ENCODE measurements at regions not wholly inside any gene's neighbourhood (a gene's known extent, or its start where the extent isn't known, plus 50 kb on each side); places are given as distances from the start of the nearest gene placed in this dataset.

DNA sequence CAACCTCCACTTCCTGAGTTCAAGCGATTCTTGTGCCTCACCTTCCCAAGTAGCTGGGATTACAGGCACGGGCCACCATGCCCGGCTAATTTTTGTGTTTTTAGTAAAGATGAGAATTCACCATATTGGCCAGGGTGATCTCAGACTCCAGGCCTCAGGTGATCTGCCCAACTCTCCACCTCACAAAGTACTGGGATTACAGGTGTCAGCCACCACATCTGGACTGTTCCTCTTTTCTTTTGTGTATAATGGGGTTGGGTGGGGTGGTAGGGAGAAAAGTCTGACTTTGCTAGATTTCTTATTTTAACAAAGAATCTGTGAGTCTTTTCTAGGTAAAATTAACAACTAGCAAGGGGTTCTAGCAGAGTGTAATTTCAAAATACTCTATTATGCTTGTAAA is 92.7 kb upstream of the AMN1 start:
- Mint-ChIP-seq H3K36me3 (ENCODE audit: low read depth, unreplicated experiment) (no peaks in the 10 kb centered on the region), H3K27ac (ENCODE audit: unreplicated experiment) (no peak overlapping the region), H3K27me3 (ENCODE audit: low read depth, unreplicated experiment) (no peaks in the 10 kb centered on the region), H3K4me1 (ENCODE audit: low read depth, unreplicated experiment) (no peaks in the 10 kb centered on the region), H3K9me3 (ENCODE audit: unreplicated experiment) (peaks cover 4% of the 10 kb centered on the region), H3K4me3 (ENCODE audit: unreplicated experiment) (no peak overlapping the region)
- H3K4me1 ChIP-seq (ENCODE audit: insufficient read depth, low read length): no peaks in the 10 kb centered on the region
- no peak for DNase-seq (ENCODE audit: low read depth)
- H3K36me3 ChIP-seq (ENCODE audit: insufficient read depth, low read length): no peaks in the 10 kb centered on the region
- H2AFZ ChIP-seq (ENCODE audit: low read depth, low read length): no peak overlapping the region
- TF ChIP-seq CTCF (IDR thresholded peaks at IDR 0.05; ENCODE audit: insufficient read depth, low read depth, low read length): no peak
- TF ChIP-seq EZH2 (IDR thresholded peaks at IDR 0.05; ENCODE audit: insufficient read depth, low read length): no peak
- no peak for FAIRE-seq
- no peaks in the 10 kb centered on the region for H3K27me3 ChIP-seq (ENCODE audit: insufficient read depth, low read length)
- no peak overlapping the region for H3K27ac ChIP-seq (ENCODE audit: low read depth, low read length)
- no peak overlapping the region for H3K4me2 ChIP-seq (ENCODE audit: low read length)
- H3K9ac ChIP-seq (ENCODE audit: low read length): no peak overlapping the region
- no peaks in the 10 kb centered on the region for H3K79me2 ChIP-seq (ENCODE audit: insufficient read depth, low read length)
- no peaks in the 10 kb centered on the region for H4K20me1 ChIP-seq (ENCODE audit: insufficient read depth, low read length)
- H3K4me3 ChIP-seq (ENCODE audit: insufficient read depth, low read depth, low read length): no peak overlapping the region
- no peaks in the 10 kb centered on the region for H3K9me3 ChIP-seq (ENCODE audit: insufficient read depth, low read depth, low read length)

DNA sequence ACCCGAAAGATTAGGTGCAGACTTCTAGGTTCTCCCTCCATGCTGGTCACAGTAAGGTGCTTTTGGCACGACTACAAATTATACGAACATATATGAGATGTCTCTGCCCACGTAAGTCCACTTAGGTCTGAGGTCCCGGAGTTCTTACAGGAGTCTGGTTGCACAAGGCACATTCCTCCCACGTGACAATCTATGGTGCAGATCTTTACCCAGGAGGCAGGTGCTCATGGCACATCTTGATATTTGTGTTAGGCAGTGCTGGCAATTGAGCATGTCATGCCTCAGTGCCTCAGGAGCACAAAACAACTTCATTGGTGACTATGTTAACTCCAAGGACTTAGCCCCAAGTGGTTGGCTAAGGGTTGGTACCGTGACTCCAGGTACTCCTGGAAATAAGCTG is 92.0 kb upstream of the AMN1 start:
- no peaks in the 10 kb centered on the region for H3K27me3 Mint-ChIP-seq (ENCODE audit: low read depth, unreplicated experiment)
- H3K79me2 ChIP-seq (ENCODE audit: insufficient read depth, low read length): no peaks in the 10 kb centered on the region
- no peak overlapping the region for H3K27ac ChIP-seq (ENCODE audit: low read depth, low read length)
- H3K9ac ChIP-seq (ENCODE audit: low read length): no peak overlapping the region
- H3K27me3 ChIP-seq (ENCODE audit: insufficient read depth, low read length): no peaks in the 10 kb centered on the region
- H3K4me2 ChIP-seq (ENCODE audit: low read length): no peak overlapping the region
- H3K4me3 Mint-ChIP-seq (ENCODE audit: unreplicated experiment): no peak overlapping the region
- no peak overlapping the region for H3K27ac Mint-ChIP-seq (ENCODE audit: unreplicated experiment)
- H3K4me3 ChIP-seq (ENCODE audit: insufficient read depth, low read depth, low read length): no peak overlapping the region
- no peaks in the 10 kb centered on the region for H3K4me1 Mint-ChIP-seq (ENCODE audit: low read depth, unreplicated experiment)
- no peaks in the 10 kb centered on the region for H4K20me1 ChIP-seq (ENCODE audit: insufficient read depth, low read length)
- H3K9me3 Mint-ChIP-seq (ENCODE audit: unreplicated experiment): peaks cover 4% of the 10 kb centered on the region
- no peaks in the 10 kb centered on the region for H3K4me1 ChIP-seq (ENCODE audit: insufficient read depth, low read length)
- DNase-seq (ENCODE audit: low read depth): no peak
- no peaks in the 10 kb centered on the region for H3K36me3 ChIP-seq (ENCODE audit: insufficient read depth, low read length)
- no peak overlapping the region for H2AFZ ChIP-seq (ENCODE audit: low read depth, low read length)
- TF ChIP-seq CTCF (IDR thresholded peaks at IDR 0.05; ENCODE audit: insufficient read depth, low read depth, low read length) (no peak), EZH2 (IDR thresholded peaks at IDR 0.05; ENCODE audit: insufficient read depth, low read length) (no peak)
- no peaks in the 10 kb centered on the region for H3K9me3 ChIP-seq (ENCODE audit: insufficient read depth, low read depth, low read length)
- H3K36me3 Mint-ChIP-seq (ENCODE audit: low read depth, unreplicated experiment): no peaks in the 10 kb centered on the region
- no peak for FAIRE-seq

- no peak overlapping the region for H3K27ac ChIP-seq (ENCODE audit: low read depth, low read length)
- H3K9me3 ChIP-seq (ENCODE audit: insufficient read depth, low read depth, low read length): no peaks in the 10 kb centered on the region
- Mint-ChIP-seq H3K36me3 (ENCODE audit: low read depth, unreplicated experiment) (no peaks in the 10 kb centered on the region), H3K27me3 (ENCODE audit: low read depth, unreplicated experiment) (no peaks in the 10 kb centered on the region), H3K27ac (ENCODE audit: unreplicated experiment) (no peak overlapping the region), H3K4me1 (ENCODE audit: low read depth, unreplicated experiment) (no peaks in the 10 kb centered on the region), H3K4me3 (ENCODE audit: unreplicated experiment) (no peak overlapping the region), H3K9me3 (ENCODE audit: unreplicated experiment) (no peaks in the 10 kb centered on the region)
- no peaks in the 10 kb centered on the region for H3K27me3 ChIP-seq (ENCODE audit: insufficient read depth, low read length)
- no peak overlapping the region for H2AFZ ChIP-seq (ENCODE audit: low read depth, low read length)
- H4K20me1 ChIP-seq (ENCODE audit: insufficient read depth, low read length): no peaks in the 10 kb centered on the region
- DNase-seq (ENCODE audit: low read depth) (no peak), FAIRE-seq (no peak)
- no peak overlapping the region for H3K4me2 ChIP-seq (ENCODE audit: low read length)
- no peak overlapping the region for H3K9ac ChIP-seq (ENCODE audit: low read length)
- no peak for TF ChIP-seq CTCF (IDR thresholded peaks at IDR 0.05; ENCODE audit: insufficient read depth, low read depth, low read length)
- no peak for TF ChIP-seq EZH2 (IDR thresholded peaks at IDR 0.05; ENCODE audit: insufficient read depth, low read length)
- no peaks in the 10 kb centered on the region for H3K4me1 ChIP-seq (ENCODE audit: insufficient read depth, low read length)
- no peak overlapping the region for H3K4me3 ChIP-seq (ENCODE audit: insufficient read depth, low read depth, low read length)
- no peaks in the 10 kb centered on the region for H3K79me2 ChIP-seq (ENCODE audit: insufficient read depth, low read length)
- no peaks in the 10 kb centered on the region for H3K36me3 ChIP-seq (ENCODE audit: insufficient read depth, low read length)
Observed at GRCh38 chr12:31819427-31819826, 90.6 kb upstream of the AMN1 start.
